ENCODE measurements at regions not wholly inside any gene's neighbourhood (a gene's known extent, or its start where the extent isn't known, plus 50 kb on each side); places are given as distances from the start of the nearest gene placed in this dataset.

- no peak for TF ChIP-seq POLR2A (IDR thresholded peaks at IDR 0.05; ENCODE audit: low read depth, low read length)
- no peak for TF ChIP-seq POLR2AphosphoS5 (IDR thresholded peaks at IDR 0.05; ENCODE audit: low read depth, low read length)
- TF ChIP-seq SPI1 (IDR thresholded peaks at IDR 0.05; ENCODE audit: low read depth, low read length): no peak
- TF ChIP-seq TAF1 (IDR thresholded peaks at IDR 0.05; ENCODE audit: low read depth, low read length): no peak
- TF ChIP-seq PAX5 (IDR thresholded peaks at IDR 0.05; ENCODE audit: insufficient read depth, low read length, severe bottlenecking): no peak
- TF ChIP-seq POU2F2 (IDR thresholded peaks at IDR 0.05; ENCODE audit: low read depth, low read length): no peak
Observed at GRCh38 chr13:54709546-54709945, 1680.9 kb downstream of the OLFM4 start.
